OCI-LY1 (cell line): ENCODE measurements at regions not wholly inside any gene's neighbourhood (a gene's known extent, or its start where the extent isn't known, plus 50 kb on each side); places are given as distances from the start of the nearest gene placed in this dataset.

Experiments
- H2AFZ ChIP-seq: fragments of 200-600 bp; sonication (generic), shearing (Covaris generic); 2 replicates; pipeline ENCODE4 v1.6.0; 2014; ENCODE audit warnings: antibody characterized with exemption, mild to moderate bottlenecking, low read length
- H3F3A ChIP-seq: fragments of 200-600 bp; sonication (generic), shearing (Covaris generic); 2 replicates; pipeline ENCODE4 v1.6.0; 2014; ENCODE audit warnings: mild to moderate bottlenecking, antibody characterized with exemption, low read length, moderate library complexity; ENCODE audit not compliant: insufficient read depth
- H3K27ac ChIP-seq: fragments of 200-600 bp; sonication (generic); 2 replicates; pipeline ENCODE4 v1.5.1; 2014; ENCODE audit warnings: low read length, mixed run types, mild to moderate bottlenecking, low read depth; ENCODE audit not compliant: poor library complexity, severe bottlenecking
- H3K27me3 ChIP-seq: fragments of 200-600 bp; sonication (generic); 2 replicates; pipeline ENCODE4 v1.6.0; 2014; ENCODE audit warnings: antibody characterized with exemption, mild to moderate bottlenecking, low read length, moderate library complexity; ENCODE audit not compliant: insufficient read depth
- H3K36me3 ChIP-seq: fragments of 200-600 bp; sonication (generic); 2 replicates; pipeline ENCODE4 v1.6.1; 2014; ENCODE audit warnings: mild to moderate bottlenecking, antibody characterized with exemption, low read length, moderate library complexity, mixed read lengths; ENCODE audit not compliant: insufficient read depth
- H3K4me1 ChIP-seq: fragments of 200-600 bp; sonication (generic); 2 replicates; pipeline ENCODE4 v1.5.1; 2014; ENCODE audit warnings: mild to moderate bottlenecking, low read length, moderate library complexity; ENCODE audit not compliant: insufficient read depth, severe bottlenecking
- H3K4me2 ChIP-seq: fragments of 200-600 bp; sonication (generic), shearing (Covaris generic); 2 replicates; pipeline ENCODE4 v1.6.1; 2014; ENCODE audit warnings: low read length
- H3K4me3 ChIP-seq: fragments of 200-600 bp; sonication (generic); 2 replicates; pipeline ENCODE4 v1.5.1; 2014; ENCODE audit warnings: low read length, low read depth, mild to moderate bottlenecking, mixed read lengths; ENCODE audit not compliant: poor library complexity, severe bottlenecking
- H3K79me2 ChIP-seq: fragments of 200-600 bp; shearing (Covaris generic); 2 replicates; pipeline ENCODE4 v1.6.1; 2016; ENCODE audit warnings: mixed run types, low read length, mixed read lengths; ENCODE audit not compliant: insufficient read depth
- H3K9ac ChIP-seq: fragments of 200-600 bp; sonication (generic), shearing (Covaris generic); 2 replicates; pipeline ENCODE4 v1.6.1; 2014; ENCODE audit warnings: mild to moderate bottlenecking, low read length, mixed read lengths
- H3K9me2 ChIP-seq: fragments of 200-600 bp; sonication (generic), shearing (Covaris generic); 2 replicates; pipeline ENCODE4 v1.6.1; 2014; ENCODE audit warnings: low read depth, mild to moderate bottlenecking, low read length, mixed read lengths
- H3K9me3 ChIP-seq: fragments of 200-600 bp; shearing (Covaris generic); 2 replicates; pipeline ENCODE4 v1.6.1; 2014; ENCODE audit warnings: low read length, mixed read lengths
- H4K20me1 ChIP-seq: fragments of 200-600 bp; sonication (generic), shearing (Covaris generic); 2 replicates; pipeline ENCODE4 v1.6.0; 2016; ENCODE audit warnings: mild to moderate bottlenecking, low read length; ENCODE audit not compliant: insufficient read depth
- EZH2 ChIP-seq: fragments of 200-600 bp; sonication (generic), shearing (Covaris generic); IDR thresholded peaks from 2 replicates; pipeline ENCODE4 v1.8.0; 2017; ENCODE audit warnings: borderline replicate concordance, mixed run types, mild to moderate bottlenecking, antibody characterized with exemption, low read length, moderate library complexity, mixed read lengths
- TF ChIP-seq, protein P1 (sequence below): fragments of 200-600 bp; sonication (generic), shearing (Covaris generic); IDR thresholded peaks from 2 replicates; pipeline ENCODE4 v1.5.1; 2017; ENCODE audit warnings: mild to moderate bottlenecking, antibody characterized with exemption, low read length, moderate library complexity, mixed read lengths

DNA sequence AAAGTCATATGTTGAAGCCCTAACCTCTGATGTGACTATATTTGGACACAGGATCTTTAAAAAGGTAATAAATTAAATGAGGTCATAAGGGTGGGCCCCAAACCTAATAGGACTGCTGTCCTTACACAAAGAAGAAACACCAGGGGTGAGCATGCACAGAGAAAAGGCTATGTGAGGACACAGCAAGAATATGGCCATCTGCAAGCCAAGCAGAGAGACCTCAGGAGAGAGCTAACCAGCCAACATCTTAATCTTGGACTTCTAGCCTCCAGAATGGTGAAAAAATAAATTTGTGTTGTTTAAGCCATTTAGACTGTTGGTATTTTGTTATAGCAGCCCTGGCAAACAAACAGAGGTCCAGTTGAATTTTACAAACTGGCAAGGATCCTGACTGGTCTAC, 223.9 kb downstream of the LTN1 start:
- no peak overlapping the region for H3K27ac ChIP-seq
- no peak for TF ChIP-seq EZH2
- TF ChIP-seq, protein P1, sequence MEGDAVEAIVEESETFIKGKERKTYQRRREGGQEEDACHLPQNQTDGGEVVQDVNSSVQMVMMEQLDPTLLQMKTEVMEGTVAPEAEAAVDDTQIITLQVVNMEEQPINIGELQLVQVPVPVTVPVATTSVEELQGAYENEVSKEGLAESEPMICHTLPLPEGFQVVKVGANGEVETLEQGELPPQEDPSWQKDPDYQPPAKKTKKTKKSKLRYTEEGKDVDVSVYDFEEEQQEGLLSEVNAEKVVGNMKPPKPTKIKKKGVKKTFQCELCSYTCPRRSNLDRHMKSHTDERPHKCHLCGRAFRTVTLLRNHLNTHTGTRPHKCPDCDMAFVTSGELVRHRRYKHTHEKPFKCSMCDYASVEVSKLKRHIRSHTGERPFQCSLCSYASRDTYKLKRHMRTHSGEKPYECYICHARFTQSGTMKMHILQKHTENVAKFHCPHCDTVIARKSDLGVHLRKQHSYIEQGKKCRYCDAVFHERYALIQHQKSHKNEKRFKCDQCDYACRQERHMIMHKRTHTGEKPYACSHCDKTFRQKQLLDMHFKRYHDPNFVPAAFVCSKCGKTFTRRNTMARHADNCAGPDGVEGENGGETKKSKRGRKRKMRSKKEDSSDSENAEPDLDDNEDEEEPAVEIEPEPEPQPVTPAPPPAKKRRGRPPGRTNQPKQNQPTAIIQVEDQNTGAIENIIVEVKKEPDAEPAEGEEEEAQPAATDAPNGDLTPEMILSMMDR = no peak
- no peaks in the 10 kb centered on the region for H4K20me1 ChIP-seq
- H3K79me2 ChIP-seq = no peaks in the 10 kb centered on the region
- no peak overlapping the region for H3K4me3 ChIP-seq
- no peak overlapping the region for H3K9ac ChIP-seq
- H3K9me3 ChIP-seq = no peaks in the 10 kb centered on the region
- H3F3A ChIP-seq = no peaks in the 10 kb centered on the region
- no peaks in the 10 kb centered on the region for H3K4me1 ChIP-seq
- H2AFZ ChIP-seq = no peak overlapping the region
- H3K27me3 ChIP-seq = no peaks in the 10 kb centered on the region
- H3K9me2 ChIP-seq = no peaks in the 10 kb centered on the region
- no peak overlapping the region for H3K4me2 ChIP-seq
- H3K36me3 ChIP-seq = no peaks in the 10 kb centered on the region

DNA sequence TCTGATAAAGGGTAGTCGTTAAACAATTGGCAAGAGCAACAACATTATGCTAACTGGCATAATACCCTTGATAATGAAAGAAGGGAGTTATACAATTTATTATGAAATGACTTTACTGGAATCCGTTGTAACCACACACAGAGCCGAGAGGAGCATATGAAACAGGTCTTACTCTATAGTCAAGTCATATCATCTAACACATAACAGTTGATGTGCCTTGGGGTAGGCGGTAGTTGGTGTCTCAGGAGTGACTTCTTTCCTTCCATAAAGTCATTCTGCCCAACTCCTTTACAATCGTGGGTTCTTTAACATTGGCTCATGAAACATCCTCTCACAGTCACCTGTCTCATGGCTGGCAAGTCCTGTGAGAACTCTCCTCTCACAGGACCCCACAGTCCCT, 225.2 kb downstream of the LTN1 start:
- H4K20me1 ChIP-seq = no peaks in the 10 kb centered on the region
- no peaks in the 10 kb centered on the region for H3K36me3 ChIP-seq
- H3K9me2 ChIP-seq = no peaks in the 10 kb centered on the region
- H3K4me1 ChIP-seq = no peaks in the 10 kb centered on the region
- no peak overlapping the region for H3K4me2 ChIP-seq
- H3F3A ChIP-seq = no peaks in the 10 kb centered on the region
- H3K9me3 ChIP-seq = no peaks in the 10 kb centered on the region
- no peak overlapping the region for H3K4me3 ChIP-seq
- TF ChIP-seq, protein P1 = no peak
- TF ChIP-seq EZH2 = no peak
- H3K27me3 ChIP-seq = no peaks in the 10 kb centered on the region
- no peak overlapping the region for H2AFZ ChIP-seq
- H3K9ac ChIP-seq = no peak overlapping the region
- no peaks in the 10 kb centered on the region for H3K79me2 ChIP-seq
- H3K27ac ChIP-seq = no peak overlapping the region

DNA sequence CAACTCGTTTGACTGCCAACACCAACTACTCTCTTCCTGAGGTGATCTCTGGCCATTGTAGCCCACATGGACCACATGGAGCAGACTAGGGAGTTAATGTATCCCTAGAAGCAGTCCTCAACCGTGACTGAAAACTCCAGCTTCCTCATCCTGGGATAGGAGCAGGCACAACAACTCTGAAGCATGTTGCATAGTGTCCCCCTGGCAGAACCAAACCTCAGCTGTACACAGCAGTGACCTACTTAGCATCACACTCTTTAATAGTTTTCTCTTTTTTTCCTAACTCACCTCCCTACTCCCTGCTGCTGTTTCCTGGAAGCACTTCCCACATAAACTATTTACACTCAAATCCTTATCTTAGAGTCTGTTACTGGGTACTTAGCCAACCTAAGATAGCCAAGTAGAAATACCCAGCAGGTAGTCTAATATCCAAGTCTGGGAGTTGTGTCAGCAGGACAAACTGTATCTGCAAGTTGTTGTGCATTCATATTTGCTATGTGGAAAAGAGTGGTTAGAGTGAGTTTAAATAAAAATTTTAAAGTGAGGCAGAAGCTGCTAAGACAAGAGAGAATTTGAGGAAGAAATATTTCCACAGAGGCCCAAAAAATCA, 228.8 kb downstream of the LTN1 start:
- no peaks in the 10 kb centered on the region for H3K79me2 ChIP-seq
- H3K9me2 ChIP-seq = no peaks in the 10 kb centered on the region
- no peak overlapping the region for H3K9ac ChIP-seq
- no peak overlapping the region for H2AFZ ChIP-seq
- TF ChIP-seq, protein P1 = no peak
- no peak for TF ChIP-seq EZH2
- no peak overlapping the region for H3K4me3 ChIP-seq
- H3K4me2 ChIP-seq = no peak overlapping the region
- H3K27ac ChIP-seq = no peak overlapping the region
- H4K20me1 ChIP-seq = no peaks in the 10 kb centered on the region
- no peaks in the 10 kb centered on the region for H3K9me3 ChIP-seq
- no peaks in the 10 kb centered on the region for H3F3A ChIP-seq
- no peaks in the 10 kb centered on the region for H3K4me1 ChIP-seq
- no peaks in the 10 kb centered on the region for H3K27me3 ChIP-seq
- no peaks in the 10 kb centered on the region for H3K36me3 ChIP-seq
